HL-60/S4 treated with retinoic acid at 250 ng/mL for 4 days and 3 days (cell line): ENCODE measurements at regions not wholly inside any gene's neighbourhood (a gene's known extent, or its start where the extent isn't known, plus 50 kb on each side); places are given as distances from the start of the nearest gene placed in this dataset.
"Not testable (repeated sequence)": the region's sequence is repeated elsewhere in the genome, so short reads cannot be mapped to it uniquely, and the experiment has no call there.

ENCODE experiments used
- in situ Hi-C: fragments of 300-500 bp; cut with MboI; formaldehyde crosslinking; loops from 2 replicates; pipeline ENCODE4 v1.7.0; 2022; ENCODE audit warnings: low sequenced_read_pairs

GRCh38 chr3:17847156-17847555 lies 104.7 kb upstream of the TBC1D5 start:
- in situ Hi-C loops: loop anchor here (25.0 kb wide), 3 partner anchors 410 to 1235 kb away; partner anchors contain the start of gene DAZL

GRCh38 chr3:17846466-17846865 lies 104.0 kb upstream of the TBC1D5 start:
- in situ Hi-C loops: loop anchor here (25.0 kb wide), 3 partner anchors 409 to 1234 kb away; partner anchors contain the start of gene DAZL

- in situ Hi-C loops: loop anchor here (25.0 kb wide), 3 partner anchors 408 to 1233 kb away; partner anchors contain the start of gene DAZL
These were observed 102.8 kb upstream of the TBC1D5 start for GRCh38 chr3:17845026-17845812.

GRCh38 chr3:17844236-17844635 lies 101.8 kb upstream of the TBC1D5 start:
- in situ Hi-C loops: loop anchor here (25.0 kb wide), 3 partner anchors 407 to 1232 kb away; partner anchors contain the start of gene DAZL

GRCh38 chr3:17841190-17841828 lies 98.9 kb upstream of the TBC1D5 start:
- in situ Hi-C loops: loop anchor here (25.0 kb wide), 3 partner anchors 404 to 1229 kb away; partner anchors contain the start of gene DAZL

- in situ Hi-C loops: loop anchor here (25.0 kb wide), 3 partner anchors 403 to 1228 kb away; partner anchors contain the start of gene DAZL
These were observed 98.2 kb upstream of the TBC1D5 start for GRCh38 chr3:17840651-17841050.

- in situ Hi-C loops: loop anchor here (25.0 kb wide), 3 partner anchors 403 to 1228 kb away; partner anchors contain the start of gene DAZL
These were observed 97.7 kb upstream of the TBC1D5 start for GRCh38 chr3:17840126-17840525.

- in situ Hi-C loops: loop anchor here (25.0 kb wide), 3 partner anchors 400 to 1225 kb away; partner anchors contain the start of gene DAZL
These were observed 94.5 kb upstream of the TBC1D5 start for GRCh38 chr3:17836919-17837318.

- in situ Hi-C loops: loop anchor here (25.0 kb wide), 3 partner anchors 399 to 1224 kb away; partner anchors contain the start of gene DAZL
These were observed 93.7 kb upstream of the TBC1D5 start for GRCh38 chr3:17836092-17836491.

- in situ Hi-C loops: loop anchor here (25.0 kb wide), 3 partner anchors 397 to 1222 kb away; partner anchors contain the start of gene DAZL
These were observed 91.5 kb upstream of the TBC1D5 start for GRCh38 chr3:17833786-17834559.

GRCh38 chr3:17832016-17832415 lies 89.6 kb upstream of the TBC1D5 start:
- in situ Hi-C loops: loop anchor here (25.0 kb wide), 3 partner anchors 395 to 1220 kb away; partner anchors contain the start of gene DAZL

- in situ Hi-C loops: loop anchor here (25.0 kb wide), 3 partner anchors 394 to 1219 kb away; partner anchors contain the start of gene DAZL
These were observed 88.9 kb upstream of the TBC1D5 start for GRCh38 chr3:17831366-17831765.

- in situ Hi-C loops: loop anchor here (25.0 kb wide), 3 partner anchors 393 to 1218 kb away; partner anchors contain the start of gene DAZL
These were observed 88.4 kb upstream of the TBC1D5 start for GRCh38 chr3:17830788-17831187.

- in situ Hi-C loops: loop anchor here (25.0 kb wide), 3 partner anchors 391 to 1216 kb away; partner anchors contain the start of gene DAZL
These were observed 86.0 kb upstream of the TBC1D5 start for GRCh38 chr3:17828388-17828787.

- in situ Hi-C loops: loop anchor here (25.0 kb wide), 3 partner anchors 388 to 1213 kb away; partner anchors contain the start of gene DAZL
These were observed 82.9 kb upstream of the TBC1D5 start for GRCh38 chr3:17825298-17825697.

- in situ Hi-C loops: no loop called here
These were observed 81.4 kb upstream of the TBC1D5 start for GRCh38 chr3:17823816-17824215.

- in situ Hi-C loops: no loop called here
These were observed 80.6 kb upstream of the TBC1D5 start for GRCh38 chr3:17823036-17823435.

- in situ Hi-C loops: no loop called here
These were observed 78.3 kb upstream of the TBC1D5 start for GRCh38 chr3:17820704-17821103.

GRCh38 chr3:17820275-17820674 lies 77.8 kb upstream of the TBC1D5 start:
- in situ Hi-C loops: no loop called here

- in situ Hi-C loops: not testable (repeated sequence)
These were observed 75.5 kb upstream of the TBC1D5 start for GRCh38 chr3:17817973-17818372.
